Gastrocnemius medialis (tissue), 4 donors: ENCODE measurements at regions not wholly inside any gene's neighbourhood (a gene's known extent, or its start where the extent isn't known, plus 50 kb on each side); places are given as distances from the start of the nearest gene placed in this dataset.

Source experiments
- CTCF ChIP-seq, 5 experiments: fragments of 450-650 bp in 3 of 5; fragments of 200-600 bp in 2 of 5; sonication (generic) in 2 of 5; IDR thresholded peaks in 4 of 5; conservative IDR thresholded peaks in 1 of 5; 1 replicate in 4 of 5; 2 replicates in 1 of 5; pipeline ENCODE4 v1.5.1; 2016 to 2019; ENCODE audit warnings: antibody characterized with exemption in 5 of 5, mild to moderate bottlenecking in 3 of 5, moderate library complexity in 3 of 5
- POLR2A ChIP-seq, 2 donors: fragments of 450-650 bp; IDR thresholded peaks; one replicate each; pipeline ENCODE4 v1.6.1; 2017; ENCODE audit warnings: antibody characterized with exemption in 2 of 2, mild to moderate bottlenecking in 2 of 2, moderate library complexity in 2 of 2

GRCh38 chr18:22001912-22002487 is 167.4 kb upstream of the GATA6 start:
- TF ChIP-seq CTCF (IDR thresholded peaks at IDR 0.05 in 4 of 5, conservative IDR thresholded peaks at IDR 0.05 in 1 of 5) (no peak), POLR2A (IDR thresholded peaks at IDR 0.05) (no peak)
